GM21528 (cell line): ENCODE measurements at regions not wholly inside any gene's neighbourhood (a gene's known extent, or its start where the extent isn't known, plus 50 kb on each side); places are given as distances from the start of the nearest gene placed in this dataset.

ENCODE experiments used
- ATAC-seq: cut with Tn5 transposase; IDR thresholded peaks from one replicate; pipeline ENCODE4 v1.9.1; 2021; ENCODE audit warnings: mild to moderate bottlenecking, moderate library complexity; ENCODE audit not compliant: unreplicated experiment, low FRiP score

DNA sequence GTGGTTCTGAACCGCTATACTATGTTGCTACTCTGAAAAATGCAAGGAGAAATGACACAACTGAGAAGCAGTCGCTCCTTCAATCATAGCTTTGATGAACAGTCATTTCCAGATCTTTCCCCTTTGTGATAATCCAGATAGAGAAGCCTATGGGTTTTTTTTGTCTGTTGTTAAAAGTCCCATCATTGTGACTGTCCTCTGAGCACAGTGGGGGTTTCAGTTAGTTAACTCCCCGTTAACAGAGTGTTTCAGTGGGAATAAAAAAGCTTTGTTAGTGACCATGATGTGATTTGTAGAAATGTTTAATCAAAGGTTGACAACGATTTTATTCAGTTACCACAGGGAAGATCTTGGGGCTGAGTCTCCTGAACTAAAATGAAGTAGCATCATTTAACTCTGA lies 176.2 kb upstream of the MAOA start:
- no peak for ATAC-seq

DNA sequence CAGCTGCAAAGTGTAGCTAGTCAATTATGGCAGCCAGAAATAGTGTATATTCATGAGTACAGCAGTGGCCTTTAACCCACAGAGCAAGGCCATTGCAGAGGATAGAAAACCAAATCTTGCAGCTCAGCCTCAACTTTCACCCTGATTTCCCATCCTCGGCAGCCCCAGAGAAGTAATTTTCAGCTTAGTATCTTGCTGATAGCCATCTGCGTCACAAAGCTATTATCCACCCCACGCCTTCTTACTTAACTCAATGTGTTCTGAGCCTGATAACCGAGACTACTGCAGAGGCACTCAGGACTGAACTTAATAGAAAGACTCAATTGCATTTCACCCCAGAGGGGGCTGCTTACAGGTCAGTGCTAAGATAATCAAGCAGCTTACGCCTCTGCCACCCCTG lies 174.5 kb upstream of the MAOA start:
- ATAC-seq: no peak

DNA sequence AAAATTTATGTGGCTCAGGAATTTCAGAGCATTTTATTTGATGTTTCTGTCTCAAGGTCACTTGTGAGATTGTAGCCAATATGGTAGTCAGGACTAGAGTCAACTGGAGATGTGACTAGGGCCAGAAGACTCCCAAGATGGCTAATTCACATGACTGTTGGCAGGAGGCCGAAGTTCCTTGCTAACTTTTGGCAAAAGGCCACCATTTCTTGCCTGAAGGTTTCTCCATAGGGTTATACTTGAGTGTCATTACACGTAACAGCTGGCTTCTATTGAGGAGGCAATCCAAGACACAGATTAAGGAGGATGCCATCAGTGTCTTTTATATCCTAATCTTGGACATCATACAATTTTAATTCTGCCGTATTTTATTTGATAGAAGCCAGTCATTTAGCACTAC lies 162.3 kb upstream of the MAOA start:
- no peak for ATAC-seq

DNA sequence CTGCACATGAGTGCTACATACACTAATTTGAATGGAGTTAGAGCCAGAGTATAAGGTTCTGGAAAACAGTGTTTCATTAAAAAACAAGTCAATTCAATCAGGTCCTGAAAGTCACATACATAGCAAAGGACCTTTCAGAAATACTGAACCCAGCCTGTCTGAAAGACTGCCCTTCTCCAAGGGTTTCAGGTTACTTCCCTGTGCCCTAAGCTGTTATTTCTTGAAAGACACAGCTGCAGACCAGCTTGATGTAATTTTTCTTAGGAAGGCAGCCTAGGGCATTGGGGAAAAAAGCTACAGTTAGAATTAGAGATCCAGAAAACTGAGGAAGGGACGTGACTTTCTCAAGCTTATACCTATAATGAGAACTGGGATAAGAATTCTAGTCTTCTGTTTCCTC lies 155.9 kb upstream of the MAOA start:
- ATAC-seq: no peak

DNA sequence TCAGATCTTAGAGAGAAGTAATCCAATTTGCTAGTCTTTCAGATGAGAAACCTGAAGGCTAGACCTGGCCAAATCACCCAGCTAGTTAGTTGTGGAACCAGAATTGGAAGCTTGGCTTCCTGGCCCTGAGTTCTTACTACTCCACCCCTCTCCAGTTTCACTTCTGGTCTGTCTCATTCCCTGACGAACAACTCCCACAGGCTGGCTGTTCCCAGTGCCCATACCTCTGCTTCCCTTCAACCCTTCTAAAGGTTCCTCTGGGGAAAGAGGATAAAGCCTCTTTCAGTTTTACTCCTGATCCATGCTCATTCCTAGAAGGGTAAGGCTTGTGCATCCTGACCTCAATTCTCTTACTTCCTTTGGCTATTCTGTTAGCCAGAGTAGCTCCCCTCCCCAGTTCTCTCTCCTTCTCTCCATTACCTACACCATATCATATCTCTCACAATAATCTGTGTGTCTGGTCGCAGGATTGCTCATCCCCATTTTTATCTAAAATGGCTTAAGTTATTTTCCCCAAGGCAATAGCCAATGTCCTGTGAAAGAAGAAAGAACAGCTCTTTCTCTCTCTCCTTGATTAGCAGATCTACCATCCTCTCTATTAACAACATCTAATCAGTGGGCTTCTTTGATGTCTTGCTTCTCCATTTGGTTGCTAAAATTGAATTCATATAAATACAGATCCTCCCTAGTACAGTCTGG lies 155.0 kb upstream of the MAOA start:
- no peak for ATAC-seq

DNA sequence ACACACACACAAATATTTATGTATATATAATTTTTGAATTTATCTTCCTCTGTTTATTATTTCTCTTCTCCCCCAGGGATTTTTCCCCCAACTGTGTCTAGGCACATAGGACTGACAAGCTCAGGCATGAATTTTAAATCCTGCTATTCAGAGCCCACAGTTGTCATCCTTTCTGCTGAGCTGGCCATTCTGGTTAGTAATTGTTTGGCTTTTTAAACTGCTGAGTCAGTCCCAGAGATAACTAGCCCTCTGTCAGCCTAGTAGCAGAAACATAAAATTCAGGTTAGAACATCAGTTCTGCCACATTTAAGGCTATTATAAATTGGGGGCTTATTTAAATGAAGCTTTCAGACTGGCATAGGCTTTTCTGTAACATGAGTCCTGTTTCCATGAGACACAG lies 151.7 kb upstream of the MAOA start:
- ATAC-seq: no peak

DNA sequence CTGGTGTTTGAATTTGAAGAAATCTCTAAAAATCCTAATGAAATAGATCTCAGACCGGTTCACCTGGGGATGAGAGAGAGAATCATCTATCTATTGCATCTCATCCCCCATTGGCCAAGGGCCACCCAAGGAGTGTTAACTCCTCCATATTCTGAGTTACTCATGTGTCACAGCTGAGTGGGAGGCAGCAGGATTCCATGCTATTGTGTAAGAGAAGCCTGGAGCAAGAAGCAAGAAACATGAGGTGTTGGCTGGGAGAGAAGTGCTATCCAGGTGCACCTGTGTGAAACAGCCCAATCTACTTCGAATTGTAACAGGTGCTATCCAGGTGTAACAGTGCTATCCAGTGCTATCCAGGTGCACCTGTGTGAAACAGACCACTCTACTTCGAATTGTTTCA lies 150.3 kb upstream of the MAOA start:
- ATAC-seq: no peak

DNA sequence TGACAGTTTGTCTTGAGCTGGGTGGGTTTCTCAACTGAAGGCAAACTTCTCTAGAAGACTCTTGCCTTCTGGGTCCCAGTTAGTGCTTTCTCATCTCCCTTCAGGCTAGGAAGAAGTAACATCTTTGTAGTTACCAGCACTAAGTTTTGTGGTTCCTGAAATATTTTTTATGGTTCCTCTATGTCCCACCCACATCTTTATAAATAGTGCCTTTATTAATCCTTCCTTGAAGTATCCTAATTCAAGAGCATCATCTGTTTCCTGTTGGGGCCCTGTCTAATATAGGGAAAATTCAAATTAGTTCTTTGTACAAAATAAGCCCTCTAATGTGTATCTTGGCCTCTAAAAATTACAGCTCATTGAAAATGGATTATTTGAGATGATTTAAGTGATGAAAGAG lies 147.4 kb upstream of the MAOA start:
- ATAC-seq: no peak

DNA sequence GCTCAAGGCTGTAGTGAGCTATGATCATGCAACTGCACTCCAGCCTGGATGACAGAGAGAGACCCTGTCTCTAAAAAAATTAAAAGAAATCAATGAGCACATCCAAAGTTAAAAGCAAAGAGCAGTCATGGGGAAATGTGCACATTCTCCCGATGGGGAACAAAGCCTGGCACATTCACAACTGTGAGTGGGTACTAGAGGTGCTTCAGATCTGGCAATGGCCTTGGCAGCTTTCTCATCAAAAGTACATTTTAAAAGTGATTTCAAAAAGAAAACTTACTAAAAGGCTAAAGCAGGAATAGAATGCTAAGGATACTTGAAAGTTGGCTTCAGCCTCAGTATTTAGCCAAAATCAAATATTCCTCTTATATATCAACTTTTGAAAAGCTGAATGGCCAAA lies 145.9 kb upstream of the MAOA start:
- ATAC-seq: no peak

DNA sequence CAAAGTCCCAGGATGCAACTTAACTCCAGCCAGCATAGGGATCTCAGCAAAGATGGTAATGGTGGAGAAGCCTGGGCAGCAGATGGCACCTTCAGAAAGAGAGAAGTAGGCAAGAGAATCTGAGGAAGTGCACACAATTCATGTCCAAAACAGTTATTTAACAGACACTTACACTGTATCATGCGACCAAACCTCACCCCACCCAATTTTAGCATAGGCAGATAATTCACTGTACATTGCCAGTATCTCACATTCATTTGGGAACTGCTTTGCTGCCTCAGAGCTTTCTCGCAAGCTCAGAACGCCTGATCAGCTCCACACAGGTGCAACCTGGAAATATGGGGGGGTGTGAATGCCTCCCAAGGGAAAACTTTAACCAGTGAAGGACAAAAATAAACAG lies 143.0 kb upstream of the MAOA start:
- ATAC-seq: no peak

DNA sequence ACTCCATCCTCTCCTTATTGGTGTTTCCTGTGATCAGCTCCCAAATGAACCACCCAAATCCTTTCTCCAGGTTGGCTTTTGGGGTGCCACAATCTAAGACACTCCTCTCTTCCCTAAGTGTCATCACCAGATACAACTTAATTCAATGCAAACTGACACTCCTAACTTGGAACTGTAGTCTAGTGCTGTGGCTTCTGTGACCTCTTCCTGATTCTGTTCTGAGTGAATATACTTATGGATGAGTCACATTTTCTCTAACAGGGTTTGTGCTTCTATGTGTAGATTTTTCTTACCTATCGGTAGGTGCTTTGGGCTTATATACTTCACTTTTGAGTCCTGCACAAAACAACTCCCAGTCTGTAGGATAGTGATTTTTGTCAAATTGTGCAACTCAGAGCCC lies 141.3 kb upstream of the MAOA start:
- ATAC-seq: no peak

DNA sequence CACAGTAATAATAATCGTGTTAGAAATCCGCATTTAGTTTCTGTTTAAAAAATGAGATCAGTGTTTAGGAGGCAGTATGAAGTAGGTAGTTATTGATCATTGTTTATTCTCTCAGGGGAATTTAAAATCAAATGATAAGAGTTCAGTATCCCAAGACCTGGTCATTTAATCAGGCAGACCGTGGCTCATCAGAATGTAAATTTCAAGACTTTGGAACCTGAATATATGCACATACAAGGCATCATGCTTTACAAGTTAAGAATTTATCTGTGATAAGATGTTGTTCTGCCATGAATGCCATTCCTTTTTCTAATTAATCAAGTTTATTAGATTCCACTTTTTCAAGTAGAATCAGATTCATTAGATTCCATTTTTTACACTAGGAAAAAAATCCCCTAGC lies 133.5 kb upstream of the MAOA start:
- no peak for ATAC-seq

DNA sequence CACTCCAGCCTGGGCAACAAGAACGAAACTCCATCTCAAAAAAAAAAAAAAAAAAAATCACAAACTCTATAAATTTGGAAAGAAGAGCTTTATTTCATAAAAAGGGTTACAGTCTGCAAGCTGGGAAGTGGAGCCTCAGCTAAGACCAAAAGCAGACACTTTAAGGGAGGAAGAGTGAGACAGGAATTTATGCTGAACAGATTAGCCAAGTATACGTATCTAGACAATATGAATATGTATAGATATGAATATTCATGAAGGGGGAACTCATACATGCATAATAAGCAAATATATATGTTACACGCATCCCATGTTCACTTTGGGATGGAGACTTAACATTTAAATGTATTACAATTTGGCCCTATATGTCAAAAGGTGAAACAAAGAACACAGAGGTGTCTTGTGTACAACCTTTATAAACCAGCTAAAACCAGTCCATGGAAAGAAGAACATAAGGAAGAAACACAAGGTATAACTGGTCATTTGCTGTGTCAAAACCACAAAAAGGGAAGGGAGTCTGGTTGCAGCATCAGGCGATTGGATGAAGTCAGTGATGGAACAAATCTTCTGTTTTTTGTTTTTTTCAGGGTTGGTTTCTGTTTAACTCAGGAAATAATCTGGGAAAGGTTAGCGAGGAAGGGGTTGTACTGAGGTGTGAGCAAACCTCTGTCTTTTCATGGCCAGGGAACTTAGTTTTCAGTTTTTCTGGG lies 130.0 kb upstream of the MAOA start:
- no peak for ATAC-seq

DNA sequence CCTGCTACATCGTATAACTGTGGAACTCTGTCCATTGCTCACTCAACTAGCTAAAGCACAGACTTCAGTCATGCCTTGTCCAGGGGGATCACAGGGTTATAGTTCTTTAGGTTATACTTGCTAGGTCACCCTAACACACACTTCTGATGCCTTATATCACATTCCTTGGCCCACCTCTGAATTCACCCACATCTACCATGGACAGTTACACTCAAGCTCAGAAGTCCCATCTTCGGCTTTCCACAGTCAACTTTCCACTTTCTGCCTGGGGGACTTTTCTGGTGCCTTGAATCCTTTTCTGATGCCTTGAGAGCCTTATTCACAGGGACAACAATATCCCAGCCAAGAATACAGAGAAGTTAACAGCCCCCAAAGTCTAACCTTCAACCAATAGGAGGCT lies 129.2 kb upstream of the MAOA start:
- ATAC-seq: no peak

DNA sequence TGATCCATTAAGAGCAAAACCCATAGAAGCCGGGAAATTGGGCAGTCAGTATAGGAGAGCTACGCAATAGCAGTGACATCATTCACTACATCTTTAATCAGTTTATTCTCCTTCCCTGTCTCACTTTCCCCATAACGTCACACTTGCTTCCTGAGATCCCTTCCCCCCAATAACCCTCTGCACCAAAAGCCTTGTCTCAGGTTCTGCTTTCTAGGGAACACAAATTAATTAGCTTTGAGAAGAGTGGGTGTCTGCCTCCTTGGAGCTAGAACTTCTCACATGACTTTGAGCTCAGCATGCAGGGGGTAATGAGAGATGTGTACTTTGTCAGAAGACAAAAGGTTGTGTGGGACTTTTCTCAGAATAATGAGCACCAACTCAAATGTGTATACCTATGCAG lies 128.3 kb upstream of the MAOA start:
- no peak for ATAC-seq

DNA sequence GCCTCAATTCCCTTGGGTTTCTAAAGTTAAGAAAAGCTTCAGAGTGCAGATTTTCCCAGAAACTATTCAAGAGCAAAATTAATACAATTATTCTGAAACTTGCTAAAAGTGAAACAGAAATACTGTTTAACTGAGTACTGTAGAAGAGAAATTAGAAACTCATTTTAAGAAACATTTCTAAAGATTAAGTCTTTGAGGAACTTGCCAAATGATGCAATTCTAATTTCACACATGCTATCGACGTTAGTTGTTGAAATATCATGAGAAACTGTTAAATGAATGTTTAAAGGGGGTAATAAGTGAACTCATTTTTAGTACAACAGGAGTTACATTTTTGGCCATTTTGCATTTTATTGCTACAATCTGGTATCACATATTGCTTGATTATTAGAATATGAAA lies 125.3 kb upstream of the MAOA start:
- ATAC-seq: no peak

DNA sequence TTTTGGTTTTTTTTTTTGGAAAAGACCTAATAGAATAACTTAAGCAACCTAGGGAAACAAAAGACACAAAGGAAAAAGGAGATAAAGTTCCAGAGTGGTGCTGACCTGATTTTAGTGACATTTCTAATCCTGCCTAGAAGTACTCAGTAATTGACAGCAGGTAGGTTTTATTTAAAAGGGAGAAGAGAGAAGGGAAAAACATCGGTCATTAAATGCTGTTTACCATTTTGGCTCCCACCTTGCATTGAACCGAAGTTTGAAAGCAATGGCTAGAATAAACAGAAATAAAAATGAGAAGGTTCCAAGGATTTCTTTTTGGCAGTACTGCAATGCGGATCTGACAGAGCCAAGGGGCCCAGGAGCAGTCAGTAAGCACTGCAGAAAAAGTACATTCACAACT lies 115.8 kb upstream of the MAOA start:
- ATAC-seq: no peak

DNA sequence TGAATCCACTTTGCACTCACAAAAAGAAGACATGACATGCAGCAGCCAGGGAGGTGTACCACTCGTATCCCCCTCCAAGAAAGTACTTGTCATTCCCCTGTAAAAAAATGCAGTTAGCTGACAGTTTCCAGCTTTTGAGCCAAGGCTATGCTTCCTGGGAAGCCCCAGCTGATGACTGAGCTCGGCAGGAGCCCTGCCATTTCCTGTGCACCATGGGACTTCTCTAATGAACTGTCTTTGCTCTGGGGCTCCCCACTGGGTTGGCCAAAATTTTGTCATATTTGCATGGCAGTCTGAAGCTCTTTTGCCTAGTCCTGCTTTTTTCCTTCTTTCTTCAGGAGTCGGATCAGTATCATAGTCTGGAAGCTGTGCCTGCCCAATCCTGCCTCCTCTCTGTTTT lies 104.5 kb upstream of the MAOA start:
- ATAC-seq: no peak

DNA sequence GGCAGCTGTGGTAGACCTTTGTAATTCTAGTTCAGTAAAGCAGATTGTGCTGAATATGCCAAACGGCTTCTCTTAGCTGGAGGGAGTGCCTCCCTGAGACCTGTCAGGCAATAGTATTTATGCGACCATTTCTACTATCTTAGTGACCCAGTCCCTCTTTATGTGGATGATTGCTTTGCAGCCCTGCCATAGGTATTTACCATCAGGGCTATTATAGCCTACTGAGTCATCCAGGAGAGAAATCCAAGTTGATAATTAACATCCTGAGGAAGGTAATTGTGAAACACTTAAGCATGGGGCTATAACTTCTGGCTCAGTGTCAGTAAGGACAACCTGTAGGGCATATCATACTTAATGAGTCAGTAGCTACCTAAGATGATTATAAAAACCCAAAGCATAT lies 103.9 kb upstream of the MAOA start:
- ATAC-seq: no peak

DNA sequence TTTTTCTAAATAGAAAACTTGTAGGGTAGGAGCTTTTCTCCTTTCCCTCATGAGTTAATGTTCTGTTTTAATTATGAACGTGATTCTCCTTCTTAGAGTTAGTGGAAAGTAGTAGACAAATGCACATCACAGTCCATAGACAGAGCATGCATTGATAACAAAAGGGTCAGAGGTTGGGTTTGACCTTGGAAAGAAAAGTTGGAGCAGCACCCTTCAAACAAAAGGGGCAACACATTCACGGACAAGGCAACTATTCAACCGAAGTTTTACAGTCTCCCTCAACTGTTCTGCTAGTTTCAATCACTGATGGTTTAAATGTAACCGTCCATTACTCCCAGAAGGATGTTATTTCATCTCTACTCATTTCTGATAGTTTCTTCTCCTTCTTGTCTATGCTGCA lies 103.4 kb upstream of the MAOA start:
- no peak for ATAC-seq

DNA sequence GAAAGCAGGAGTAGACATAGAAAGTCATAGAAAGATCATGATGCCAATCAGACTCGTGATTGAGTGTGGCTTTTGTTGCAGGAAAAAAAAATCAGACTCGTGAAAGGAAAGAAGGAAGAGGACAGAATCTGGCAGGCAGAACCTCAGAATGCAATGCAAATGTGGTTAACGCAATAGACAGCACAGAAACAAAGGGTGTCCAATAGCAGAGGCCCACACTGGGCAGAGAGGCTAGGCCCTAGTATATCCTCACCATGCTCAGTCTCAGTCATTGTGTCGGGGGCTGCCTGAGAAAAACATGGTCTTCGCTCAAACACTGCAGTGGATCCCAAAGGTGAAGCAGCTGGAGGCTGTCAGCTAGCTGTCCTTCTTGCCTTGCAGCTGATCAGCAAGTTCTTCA lies 102.8 kb upstream of the MAOA start:
- no peak for ATAC-seq

DNA sequence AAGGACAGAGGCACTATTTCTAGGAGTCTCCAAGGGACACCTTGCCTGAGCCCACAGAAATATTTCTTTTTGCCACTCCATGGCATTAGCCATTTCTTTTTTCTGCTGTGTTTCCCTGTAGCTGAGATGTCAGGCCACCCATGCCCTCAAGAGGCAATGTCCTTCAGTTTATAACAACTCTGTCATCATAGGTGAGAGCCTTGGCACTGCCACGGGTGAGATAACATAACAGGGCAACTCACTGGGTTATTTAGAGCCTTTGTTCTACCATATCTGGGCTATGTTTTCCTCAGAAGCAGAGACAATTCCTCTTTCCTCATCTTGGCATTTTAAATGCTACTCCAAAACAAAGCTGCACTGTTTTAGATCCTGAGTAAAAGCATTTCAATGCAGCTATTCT lies 99.9 kb upstream of the MAOA start:
- ATAC-seq: no peak

DNA sequence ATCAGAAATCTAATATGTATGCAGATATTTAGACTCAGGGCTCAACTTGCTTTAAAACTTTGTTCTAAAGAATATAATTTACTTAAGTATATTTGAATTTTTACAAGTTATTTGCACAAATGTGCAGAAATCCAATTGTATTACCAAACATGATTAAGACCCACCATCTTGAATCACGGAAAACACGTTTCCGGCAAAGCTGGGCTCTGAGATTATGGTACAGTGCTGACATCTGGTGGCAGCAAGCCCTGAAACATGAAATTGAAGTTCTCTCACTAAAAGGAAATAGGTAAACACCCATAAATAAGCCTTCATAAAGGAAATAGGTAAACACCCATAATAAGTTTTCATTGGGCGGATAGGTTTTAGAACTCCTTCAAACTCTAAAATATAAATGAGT lies 98.3 kb upstream of the MAOA start:
- ATAC-seq: no peak
